Lung (tissue), 11 donors: ENCODE measurements at regions not wholly inside any gene's neighbourhood (a gene's known extent, or its start where the extent isn't known, plus 50 kb on each side); places are given as distances from the start of the nearest gene placed in this dataset.
A peak's percentile ranks its signal among the peaks of the same experiment; 100 is the strongest.

Source experiments
- ATAC-seq: fragments of 200-7000 bp; cut with Tn5 transposase; one replicate; pipeline ENCODE4 v1.9.1; 2020; ENCODE audit warnings: moderate number of reproducible peaks; ENCODE audit not compliant: insufficient read depth, low FRiP score
- DNase-seq, 3 donors: peaks; one replicate each; pipeline ENCODE4 v3.0.0-alpha.2; 2013 to 2017
- H3K27ac ChIP-seq, 2 donors: one replicate each; pipeline ENCODE4 v1.5.1; 2013; ENCODE audit warnings: mild to moderate bottlenecking in 2 of 2, moderate library complexity in 2 of 2, control low read depth in 1 of 2, inconsistent platforms in 1 of 2, low read depth in 1 of 2, low read length in 1 of 2
- H3K27me3 ChIP-seq, 3 donors: one replicate each; pipeline ENCODE4 v1.5.1; 2013; ENCODE audit warnings: low read length in 2 of 3; ENCODE audit not compliant: control insufficient read depth in 3 of 3, insufficient read depth in 3 of 3
- H3K36me3 ChIP-seq, 4 donors: one replicate each; pipeline ENCODE4 v1.5.1; 2013; ENCODE audit warnings: low read length in 4 of 4, mild to moderate bottlenecking in 1 of 4, moderate library complexity in 1 of 4; ENCODE audit not compliant: control insufficient read depth in 4 of 4, insufficient read depth in 4 of 4
- H3K4me1 ChIP-seq, 5 donors: one replicate each; pipeline ENCODE4 v1.5.1; 2013; ENCODE audit warnings: low read length in 5 of 5, mild to moderate bottlenecking in 2 of 5, moderate library complexity in 1 of 5; ENCODE audit not compliant: control insufficient read depth in 5 of 5, insufficient read depth in 5 of 5
- H3K4me3 ChIP-seq: one replicate; pipeline ENCODE4 v1.5.1; 2013; ENCODE audit warnings: mild to moderate bottlenecking, control low read depth, moderate library complexity
- H3K9ac ChIP-seq, 2 donors: one replicate each; pipeline ENCODE4 v1.5.1; 2013; ENCODE audit warnings: low read length in 2 of 2, control low read depth in 1 of 2; ENCODE audit not compliant: insufficient read depth in 1 of 2
- H3K9me3 ChIP-seq, 4 donors: one replicate each; pipeline ENCODE4 v1.5.1; 2013; ENCODE audit warnings: low read length in 3 of 4, mild to moderate bottlenecking in 1 of 4, moderate library complexity in 1 of 4; ENCODE audit not compliant: control insufficient read depth in 4 of 4, insufficient read depth in 3 of 4
- CTCF ChIP-seq: IDR thresholded peaks from 2 replicates; pipeline ENCODE4 v1.5.1; 2012; ENCODE audit warnings: mild to moderate bottlenecking; ENCODE audit errors: control extremely low read depth, extremely low read depth
- WGBS, 2 donors: extraction: QIAGEN DNeasy Blood & Tissue Kit; methylation state at CpG; one replicate each; pipeline ENCODE4 v1.1.7; 2013; 5-methylcytosine and 5-hydroxymethylcytosine counted together
- donor health status: control.
- donor health status: control.
- donor health status: Bipolar disorder and iron deficiency.
- donor health status: healthy.
- donor health status: DM: yes; HTN: yes; CAD: no.

GRCh38 chr1:113215015-113215414 lies 142.0 kb downstream of the LRIG2 start:
- no peaks in the 10 kb centered on the region for H3K27me3 ChIP-seq
- H3K4me1 ChIP-seq, result peaks cover 0 to 5% (median 0%) of the 10 kb centered on the region in 5 donors
- no peaks in the 10 kb centered on the region for H3K36me3 ChIP-seq
- no peak overlapping the region for H3K27ac ChIP-seq
- no peak for DNase-seq
- no peak overlapping the region for H3K9ac ChIP-seq
- peaks cover 0 to 4% (median 0%) of the 10 kb centered on the region in 4 donors for H3K9me3 ChIP-seq
- H3K4me3 ChIP-seq, result no peak overlapping the region
- ATAC-seq, result no peak
- no peak for TF ChIP-seq CTCF
- WGBS, 2 donors, result 86 to 93% methylated on average over 3 of the region's 3 CpGs

DNA sequence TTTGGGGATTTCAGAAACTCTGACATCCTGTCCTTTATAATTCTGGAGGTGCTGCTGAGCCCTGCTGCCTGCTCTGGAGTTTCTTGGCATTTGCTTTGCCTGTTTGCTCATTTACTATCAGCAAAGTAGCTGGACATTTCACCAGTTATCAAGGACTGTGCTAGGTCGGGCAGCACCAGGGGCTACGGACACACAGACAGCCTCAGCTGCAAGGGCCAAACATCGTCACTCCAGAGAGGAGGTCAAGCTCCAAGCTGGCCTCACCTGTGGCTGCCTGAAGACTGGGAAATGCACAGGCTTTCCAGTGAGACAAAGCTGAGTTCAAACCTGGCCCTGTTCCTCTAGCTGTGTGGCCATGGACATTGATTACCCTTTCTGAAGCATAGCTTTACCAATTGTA lies 143.7 kb downstream of the LRIG2 start:
- Histone ChIP-seq H3K9me3 (peaks cover 0 to 3% (median 0%) of the 10 kb centered on the region in 4 donors), H3K4me1 (peaks cover 0 to 2% (median 0%) of the 10 kb centered on the region in 5 donors), H3K9ac (no peak overlapping the region), H3K36me3 (no peaks in the 10 kb centered on the region), H3K4me3 (no peak overlapping the region), H3K27ac (no peak overlapping the region), H3K27me3 (no peaks in the 10 kb centered on the region)
- no peak for ATAC-seq
- 74 to 89% methylated on average over 3 of the region's 3 CpGs for WGBS, 2 donors
- no peak for TF ChIP-seq CTCF
- DNase-seq, result no peak

GRCh38 chr1:113217447-113218208 lies 144.6 kb downstream of the LRIG2 start:
- no peak for TF ChIP-seq CTCF
- Histone ChIP-seq H3K4me1 (peaks cover 0 to 2% (median 0%) of the 10 kb centered on the region in 5 donors), H3K36me3 (no peaks in the 10 kb centered on the region), H3K9me3 (peaks cover 0 to 3% (median 0%) of the 10 kb centered on the region in 4 donors), H3K9ac (no peak overlapping the region), H3K4me3 (no peak overlapping the region), H3K27ac (no peak overlapping the region), H3K27me3 (no peaks in the 10 kb centered on the region)
- 60 to 65% methylated on average over 7 of the region's 7 CpGs for WGBS, 2 donors
- DNase-seq (peak in 2 of 3 donors; percentile 38 to 60), ATAC-seq (no peak)
